Effector CD4-positive, alpha-beta T cell (primary cell): ENCODE measurements at regions not wholly inside any gene's neighbourhood (a gene's known extent, or its start where the extent isn't known, plus 50 kb on each side); places are given as distances from the start of the nearest gene placed in this dataset.

Source experiments
- DNase-seq: peaks from one replicate; pipeline ENCODE4 v3.0.0-alpha.2; 2020

DNA sequence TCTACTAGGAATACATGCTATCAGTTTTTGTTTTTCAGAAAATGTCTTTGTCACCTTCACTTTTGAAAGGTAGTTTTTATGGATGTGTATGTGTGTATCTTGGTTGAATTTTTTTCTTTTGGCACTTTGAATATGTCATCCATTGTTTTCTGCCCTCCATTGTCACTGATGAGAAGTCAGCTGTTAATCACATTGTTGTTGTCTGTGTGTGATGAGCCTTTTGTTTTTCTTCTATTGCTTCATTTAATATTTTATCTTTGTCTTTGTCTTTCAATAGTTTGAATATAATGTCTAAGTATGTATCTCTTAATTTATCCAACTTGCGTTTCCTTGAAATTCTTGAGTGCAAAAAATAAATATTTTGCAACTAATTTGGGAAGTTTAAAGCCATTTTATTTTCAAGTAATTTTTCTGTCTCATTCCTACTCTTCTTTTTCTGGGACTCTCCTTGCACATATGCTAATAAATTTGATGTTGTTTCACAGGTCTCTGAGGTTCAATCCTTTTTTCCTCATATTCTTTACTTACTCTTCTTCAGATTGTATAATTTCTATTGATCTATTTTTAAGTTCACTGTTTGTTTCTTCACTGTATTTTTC, 546.9 kb upstream of the GHITM start:
- DNase-seq = no peak

GRCh38 chr10:83603708-83604107, 535.6 kb upstream of the GHITM start:
- DNase-seq = no peak

DNA sequence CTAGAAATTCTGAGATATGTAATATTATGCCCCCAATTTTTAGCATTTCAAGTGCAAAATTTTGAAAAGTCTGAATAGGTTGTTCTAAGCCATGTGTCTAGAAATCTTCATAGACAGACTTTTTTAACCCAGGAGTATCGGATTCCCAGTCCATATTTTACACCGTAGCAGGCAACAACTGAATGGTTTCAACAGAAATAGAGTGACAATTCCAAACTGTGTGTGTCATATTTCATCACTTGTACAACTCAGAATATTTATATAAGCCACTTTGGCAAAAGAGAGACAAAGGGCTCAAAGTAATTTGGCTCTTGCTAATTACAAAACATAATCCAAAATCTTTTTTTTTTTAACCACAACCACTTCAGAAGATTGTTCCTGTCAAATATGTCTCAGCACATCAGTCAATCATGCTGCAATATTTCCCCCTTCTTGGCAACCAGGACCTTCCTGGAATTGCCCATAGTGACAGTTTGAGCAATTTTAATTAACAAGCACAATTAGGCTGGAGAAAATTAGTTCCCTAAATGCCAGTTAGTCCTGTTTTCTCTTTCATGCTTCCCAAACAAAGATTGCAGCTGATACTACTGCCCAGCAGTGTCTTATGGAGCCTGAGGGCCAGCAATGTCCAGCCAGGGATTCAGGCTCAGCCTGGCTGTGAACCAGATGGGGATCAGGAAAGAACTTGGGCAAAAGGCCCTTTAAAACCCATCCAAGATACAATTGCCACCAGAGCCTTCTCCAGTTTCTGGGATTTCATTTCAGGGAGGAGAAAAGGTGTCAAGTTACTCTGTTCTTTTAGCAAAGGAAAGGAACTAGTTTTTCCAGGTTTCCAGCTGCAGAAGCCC, 533.3 kb upstream of the GHITM start:
- DNase-seq = no peak

- no peak for DNase-seq
Observed at GRCh38 chr10:83607959-83608745, 531.2 kb upstream of the GHITM start.

GRCh38 chr10:83612050-83612449, 527.3 kb upstream of the GHITM start:
- DNase-seq = no peak

DNA sequence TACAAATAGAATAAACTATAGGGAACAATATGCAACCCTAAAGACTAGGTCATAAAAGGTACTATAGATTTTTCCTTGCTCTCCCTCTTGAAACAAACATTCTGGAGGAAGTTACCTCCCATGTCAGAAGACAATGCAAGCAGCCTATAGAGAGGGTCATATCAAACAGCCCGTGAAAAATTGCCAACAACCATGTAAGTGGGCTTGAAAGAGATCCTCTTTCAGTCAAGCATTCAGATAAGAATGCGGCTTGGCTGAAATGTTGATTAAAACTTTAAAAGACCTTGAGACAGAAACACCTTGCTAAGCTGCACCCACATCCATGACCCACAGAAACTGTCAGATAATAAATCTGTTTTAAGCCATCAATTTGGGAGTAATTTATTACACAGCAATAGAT, 526.6 kb upstream of the GHITM start:
- DNase-seq = no peak

- no peak for DNase-seq
Observed at GRCh38 chr10:83617172-83617571, 522.1 kb upstream of the GHITM start.

DNA sequence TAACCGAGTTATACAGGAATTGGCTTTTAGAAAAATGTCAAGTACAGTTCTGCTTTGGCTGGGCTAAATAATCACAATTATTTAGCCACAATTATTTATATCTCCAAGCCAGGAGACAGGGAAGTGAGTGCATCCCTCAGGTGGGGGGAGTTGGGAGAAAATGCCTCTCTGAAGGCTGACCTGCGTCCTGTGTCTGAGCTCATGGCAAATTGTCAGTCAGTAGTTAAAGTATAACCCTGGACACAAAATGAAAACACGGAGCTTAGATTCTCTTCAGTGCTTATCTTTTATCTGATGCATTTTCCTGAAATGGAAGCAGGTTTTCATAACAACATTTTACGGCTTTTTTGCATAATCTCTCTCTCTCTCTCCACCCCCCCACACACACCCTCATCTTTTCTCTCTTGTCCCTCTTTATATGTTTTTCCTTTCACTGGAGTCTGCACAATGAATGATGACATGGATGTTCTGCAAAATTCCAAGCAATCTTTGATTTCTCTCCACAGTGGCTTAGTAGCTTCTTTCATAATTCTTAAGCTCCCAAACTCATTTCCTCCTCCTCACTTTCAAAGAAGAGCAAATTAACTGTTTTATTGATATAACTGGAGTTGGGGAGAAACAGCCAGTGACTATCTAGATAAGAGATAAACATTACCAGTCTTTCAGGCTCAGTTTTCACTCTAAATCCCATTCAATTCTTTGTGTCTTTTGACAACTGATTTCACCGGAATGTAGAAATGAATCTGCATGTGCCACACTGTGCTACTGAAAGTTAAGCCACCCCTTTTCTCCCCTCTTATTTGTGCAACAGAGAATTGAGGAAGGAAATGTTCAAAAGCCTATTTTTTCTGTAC, 521.4 kb upstream of the GHITM start:
- no peak for DNase-seq

- no peak for DNase-seq
Observed at GRCh38 chr10:83625831-83626360, 513.4 kb upstream of the GHITM start.

GRCh38 chr10:83632701-83633100, 506.6 kb upstream of the GHITM start:
- DNase-seq = no peak

DNA sequence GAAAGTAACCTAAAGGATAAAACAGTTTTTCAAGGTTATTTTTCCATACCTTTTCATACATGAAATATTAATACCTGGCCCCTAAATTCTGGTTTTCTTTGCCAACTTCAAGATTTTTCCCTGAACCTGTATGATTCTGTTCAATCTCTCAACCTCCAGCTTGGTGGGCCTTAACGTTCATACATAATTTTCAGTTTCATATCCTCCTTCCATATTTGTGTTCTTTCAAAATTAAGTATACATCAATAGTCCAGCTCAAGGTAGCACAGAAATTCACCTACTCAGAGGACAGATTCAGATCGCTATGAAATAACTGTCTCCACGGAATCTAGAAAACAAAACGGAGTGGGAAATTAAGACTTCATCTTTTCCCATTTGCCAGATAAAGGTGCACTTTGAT, 505.8 kb upstream of the GHITM start:
- DNase-seq = no peak

DNA sequence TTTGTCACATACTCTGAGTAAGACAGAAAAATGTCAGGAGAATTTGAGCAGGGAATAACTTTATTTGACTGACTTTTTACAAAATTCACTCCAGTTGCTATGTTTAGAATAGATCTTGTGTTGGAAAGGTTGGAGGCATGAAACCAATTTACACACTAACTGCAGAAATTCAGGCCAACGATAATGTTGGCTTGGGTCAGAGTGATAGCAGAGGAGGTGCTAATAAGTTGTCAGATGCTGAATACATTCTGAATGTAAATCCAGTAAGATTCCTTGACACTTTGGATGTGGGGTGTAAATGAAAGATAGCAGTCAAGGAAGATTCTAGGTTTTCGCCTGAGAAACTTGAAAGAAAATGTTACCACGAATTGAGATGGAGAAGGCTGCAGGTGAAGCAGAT, 502.5 kb upstream of the GHITM start:
- DNase-seq = no peak

DNA sequence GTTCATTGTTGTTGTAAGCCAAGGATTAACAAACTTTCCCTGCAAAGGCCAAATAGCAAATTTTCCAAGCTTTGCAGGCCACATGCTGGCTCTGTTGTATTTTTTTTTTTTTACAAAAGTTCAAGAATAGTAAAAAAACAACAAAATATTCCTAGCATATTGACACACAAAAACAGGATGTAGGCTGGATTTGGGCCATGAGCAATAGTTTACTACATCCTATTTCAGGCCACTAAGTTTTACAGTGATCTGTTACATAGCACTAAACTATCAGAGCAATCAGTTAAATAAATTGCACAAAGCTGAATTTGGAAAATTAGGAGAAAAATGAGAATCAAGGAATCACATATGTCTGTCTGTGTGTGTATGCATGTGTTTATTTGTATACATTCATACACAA, 491.8 kb upstream of the GHITM start:
- DNase-seq = no peak

GRCh38 chr10:83648201-83648600, 491.1 kb upstream of the GHITM start:
- DNase-seq = no peak

GRCh38 chr10:83649471-83649870, 489.8 kb upstream of the GHITM start:
- no peak for DNase-seq

- no peak for DNase-seq
Observed at GRCh38 chr10:83654689-83655088, 484.6 kb upstream of the GHITM start.

- DNase-seq = no peak
Observed at GRCh38 chr10:83656924-83657323, 482.4 kb upstream of the GHITM start.

DNA sequence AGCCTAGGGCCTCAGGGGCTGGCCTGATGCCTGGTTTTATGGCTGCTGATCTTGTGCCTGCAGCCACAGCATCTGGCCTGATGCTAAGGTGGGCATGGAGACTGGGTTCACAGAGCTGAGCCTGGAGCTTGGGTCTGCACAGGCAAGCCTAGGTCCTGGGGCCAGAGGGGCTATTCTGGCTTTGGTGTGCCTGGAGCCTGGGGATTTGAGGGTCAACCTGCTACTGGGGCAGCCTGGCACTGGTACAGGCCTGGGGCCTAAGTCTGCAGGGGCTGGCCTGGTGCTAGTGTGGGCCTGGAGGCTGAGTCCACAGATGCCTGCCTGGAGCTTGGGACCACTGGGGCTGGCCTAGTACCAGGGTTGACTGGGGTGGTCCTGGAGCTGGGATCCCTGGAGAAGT, 481.8 kb upstream of the GHITM start:
- DNase-seq = no peak

- no peak for DNase-seq
Observed at GRCh38 chr10:83663918-83664317, 475.4 kb upstream of the GHITM start.

DNA sequence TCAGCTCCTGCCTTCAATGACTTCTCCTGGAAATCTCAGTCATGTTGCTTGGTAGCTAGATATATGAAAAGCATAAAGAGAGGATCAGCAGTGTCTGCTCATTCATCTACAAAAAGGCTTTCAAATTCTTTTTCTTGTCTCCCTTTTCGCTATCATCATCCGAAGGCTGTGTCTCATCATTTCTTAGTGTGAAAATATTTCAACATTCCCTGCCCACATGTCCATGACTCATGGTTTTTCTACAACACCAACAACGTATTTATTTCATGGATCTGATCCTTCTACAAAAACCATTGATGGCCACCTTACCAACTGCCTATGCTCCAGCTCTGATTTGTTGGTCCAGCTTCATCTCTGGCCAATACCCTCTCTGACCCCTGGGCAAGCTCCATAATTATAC, 472.5 kb upstream of the GHITM start:
- no peak for DNase-seq

- DNase-seq = no peak
Observed at GRCh38 chr10:83667594-83667993, 471.7 kb upstream of the GHITM start.

- DNase-seq = no peak
Observed at GRCh38 chr10:83673316-83673715, 466.0 kb upstream of the GHITM start.

DNA sequence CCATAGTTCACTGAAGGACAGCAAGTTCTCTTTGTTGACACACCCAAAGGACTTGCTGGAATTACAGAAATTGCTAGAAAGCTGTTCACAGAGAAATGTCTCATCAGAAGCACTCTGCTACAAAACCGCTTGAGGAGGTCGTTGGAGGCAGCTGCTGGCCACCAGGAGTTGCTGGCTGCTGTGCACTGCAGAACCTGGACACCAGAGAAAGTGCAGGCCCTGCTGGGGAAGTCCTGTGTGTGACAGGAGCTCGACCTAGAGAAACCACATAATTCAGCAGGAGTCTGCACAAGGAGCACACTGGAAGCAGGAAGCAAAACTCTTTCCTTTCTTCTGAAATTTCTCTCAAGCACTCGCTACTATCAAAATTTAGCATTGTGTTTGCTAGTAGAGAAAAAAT, 461.5 kb upstream of the GHITM start:
- no peak for DNase-seq
